GM13977 (cell line): ENCODE measurements at regions not wholly inside any gene's neighbourhood (a gene's known extent, or its start where the extent isn't known, plus 50 kb on each side); places are given as distances from the start of the nearest gene placed in this dataset.
"Not testable (repeated sequence)": the region's sequence is repeated elsewhere in the genome, so short reads cannot be mapped to it uniquely, and the experiment has no call there.

Experiments
- DNase-seq: peaks from one replicate; pipeline ENCODE4 v3.0.0; 2012; ENCODE audit warnings: low spot score
- CTCF ChIP-seq: IDR thresholded peaks from 2 replicates; pipeline ENCODE4 v1.5.1; 2012; ENCODE audit warnings: mild to moderate bottlenecking, control low read depth; ENCODE audit not compliant: insufficient read depth; ENCODE audit errors: extremely low read depth, missing control alignments
- in situ Hi-C: fragments of 300-500 bp; cut with MboI; formaldehyde crosslinking; loops from one replicate; pipeline ENCODE4 v1.12.0; 2022; ENCODE audit warnings: low sequenced_read_pairs, low pct_unique_long_range_greater_than_20kb, mixed read lengths, inconsistent platforms; ENCODE audit not compliant: unreplicated experiment

GRCh38 chr11:98423933-98424332 lies 596.8 kb upstream of the CNTN5 start:
- no peak for DNase-seq
- no peak for TF ChIP-seq CTCF
- in situ Hi-C loops = no loop called here

- in situ Hi-C loops, DNase-seq: not testable (repeated sequence)
Observed at GRCh38 chr11:98424773-98425172, 596.0 kb upstream of the CNTN5 start.

GRCh38 chr11:98431463-98432359 lies 589.0 kb upstream of the CNTN5 start:
- DNase-seq = no peak
- no peak for TF ChIP-seq CTCF
- in situ Hi-C loops = no loop called here

- no peak for DNase-seq
- in situ Hi-C loops = no loop called here
- TF ChIP-seq CTCF = no peak
Observed at GRCh38 chr11:98434296-98434695, 586.5 kb upstream of the CNTN5 start.

GRCh38 chr11:98453378-98453777 lies 567.4 kb upstream of the CNTN5 start:
- in situ Hi-C loops = no loop called here
- DNase-seq = no peak
- TF ChIP-seq CTCF = no peak

- TF ChIP-seq CTCF = no peak
- no peak for DNase-seq
- in situ Hi-C loops = no loop called here
Observed at GRCh38 chr11:98455500-98456307, 565.0 kb upstream of the CNTN5 start.

GRCh38 chr11:98456308-98456680 lies 564.5 kb upstream of the CNTN5 start:
- TF ChIP-seq CTCF = no peak
- DNase-seq = no peak
- in situ Hi-C loops = no loop called here
